ENCODE measurements at regions not wholly inside any gene's neighbourhood (a gene's known extent, or its start where the extent isn't known, plus 50 kb on each side); places are given as distances from the start of the nearest gene placed in this dataset.

DNA sequence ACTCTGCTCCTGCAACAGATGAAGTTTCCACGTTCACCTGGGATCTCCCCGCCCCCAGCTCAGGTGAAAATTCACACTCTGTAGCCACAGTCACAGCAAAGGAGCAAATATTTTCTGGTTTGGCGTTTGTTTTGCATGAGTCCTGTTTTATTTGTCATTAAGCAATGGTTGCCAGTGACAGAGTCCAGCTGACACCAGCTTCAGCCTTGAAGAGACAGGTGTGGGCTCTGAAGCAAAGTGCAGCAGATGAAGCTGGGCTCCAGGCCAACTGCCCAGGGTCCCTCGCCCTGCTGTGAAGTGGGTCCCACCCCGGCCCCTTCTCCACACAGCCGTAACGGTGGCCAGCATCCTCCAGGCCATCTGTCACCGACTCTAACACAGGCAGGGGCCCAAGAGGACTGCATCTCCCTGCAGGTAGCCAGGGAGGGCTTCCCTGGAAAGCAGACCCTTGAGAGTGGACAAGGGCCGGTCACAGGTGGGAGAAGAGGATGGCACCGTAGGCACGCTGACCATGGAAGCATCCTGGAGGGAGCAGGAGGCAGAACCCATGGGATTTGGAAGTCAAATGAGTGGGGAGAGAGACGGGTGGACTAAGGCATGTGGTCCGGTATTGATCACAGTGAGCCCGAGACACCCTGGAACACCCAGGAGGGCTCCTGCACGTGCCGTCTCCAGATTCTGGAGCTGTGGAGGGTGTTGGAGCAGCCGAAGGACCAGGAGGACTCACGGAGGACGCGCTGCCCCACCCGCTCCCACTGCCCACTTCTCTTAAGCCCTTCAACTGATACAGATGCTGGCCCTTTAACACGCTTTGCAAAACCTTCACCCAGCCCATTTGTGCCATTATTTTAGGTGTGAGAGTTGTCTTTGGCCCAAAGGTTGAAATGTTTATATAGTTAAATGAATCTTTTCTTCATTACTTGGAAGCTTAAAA lies 294.5 kb downstream of the BRD1 start:
- no peaks in the 10 kb centered on the region for H3K9me3 ChIP-seq (ENCODE audit: low read length)
- no peak overlapping the region for H3K27ac ChIP-seq (ENCODE audit: low read depth, low read length)
- no peaks in the 10 kb centered on the region for H3K27me3 ChIP-seq (ENCODE audit: control insufficient read depth in 1 of 2, insufficient read depth in 2 of 2, low read length in 2 of 2)
- no peak overlapping the region for H3K4me3 ChIP-seq (ENCODE audit: low read depth in 1 of 2, low read length in 2 of 2)
- no peak overlapping the region for H3K9ac ChIP-seq (ENCODE audit: low read length)
- H3K36me3 ChIP-seq (ENCODE audit: insufficient read depth, low read length): no peaks in the 10 kb centered on the region
- no peaks in the 10 kb centered on the region for H3K4me1 ChIP-seq (ENCODE audit: insufficient read depth, low read length)

- H3K9me3 ChIP-seq (ENCODE audit: low read length): no peaks in the 10 kb centered on the region
- H3K27ac ChIP-seq (ENCODE audit: low read depth, low read length): no peak overlapping the region
- no peaks in the 10 kb centered on the region for H3K36me3 ChIP-seq (ENCODE audit: insufficient read depth, low read length)
- H3K4me1 ChIP-seq (ENCODE audit: insufficient read depth, low read length): no peaks in the 10 kb centered on the region
- peaks cover 0 to 5% of the 10 kb centered on the region in 2 donors for H3K27me3 ChIP-seq (ENCODE audit: control insufficient read depth in 1 of 2, insufficient read depth in 2 of 2, low read length in 2 of 2)
- no peak overlapping the region for H3K9ac ChIP-seq (ENCODE audit: low read length)
- no peak overlapping the region for H3K4me3 ChIP-seq (ENCODE audit: low read depth in 1 of 2, low read length in 2 of 2)
Measured at GRCh38 chr22:49531368-49531791, 296.3 kb downstream of the BRD1 start.

DNA sequence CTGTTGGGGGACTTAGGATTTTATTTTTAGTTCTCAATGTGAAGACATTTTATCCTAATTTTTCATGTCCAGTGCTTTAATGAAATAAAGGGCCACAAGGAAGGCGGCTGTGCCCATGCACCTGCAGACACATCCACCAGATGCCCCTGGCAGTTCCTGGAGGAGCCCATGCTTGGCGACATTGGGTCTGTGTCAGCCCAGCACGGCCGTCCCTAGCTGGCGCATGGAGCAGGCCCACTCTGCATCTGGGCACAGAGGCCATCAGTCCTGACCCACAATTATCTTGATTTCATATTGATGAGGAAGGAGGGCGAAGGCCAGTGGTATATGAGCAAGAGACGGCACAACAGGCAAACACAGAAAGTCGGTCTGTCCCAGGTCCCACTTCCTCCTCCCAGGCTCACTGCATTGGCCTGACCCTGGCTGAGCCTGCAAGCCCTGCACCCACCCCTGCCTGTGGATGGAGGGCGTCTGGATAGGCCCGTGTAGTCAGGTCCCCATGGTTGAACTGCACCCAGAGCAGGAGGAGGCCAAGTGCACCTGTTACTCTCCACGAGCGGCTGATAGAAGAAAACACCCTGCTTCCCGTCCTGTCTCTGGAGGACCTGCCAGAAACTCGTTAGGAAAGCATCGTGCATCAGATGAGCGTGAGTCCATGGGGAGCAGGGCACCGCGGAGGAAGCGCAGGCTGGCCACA lies 296.9 kb downstream of the BRD1 start:
- no peak overlapping the region for H3K4me3 ChIP-seq (ENCODE audit: low read depth in 1 of 2, low read length in 2 of 2)
- no peaks in the 10 kb centered on the region for H3K9me3 ChIP-seq (ENCODE audit: low read length)
- no peak overlapping the region for H3K27ac ChIP-seq (ENCODE audit: low read depth, low read length)
- H3K36me3 ChIP-seq (ENCODE audit: insufficient read depth, low read length): no peaks in the 10 kb centered on the region
- no peak overlapping the region for H3K9ac ChIP-seq (ENCODE audit: low read length)
- peaks cover 0 to 5% of the 10 kb centered on the region in 2 donors for H3K27me3 ChIP-seq (ENCODE audit: control insufficient read depth in 1 of 2, insufficient read depth in 2 of 2, low read length in 2 of 2)
- H3K4me1 ChIP-seq (ENCODE audit: insufficient read depth, low read length): no peaks in the 10 kb centered on the region

GRCh38 chr22:49528420-49528720 lies 299.3 kb downstream of the BRD1 start:
- H3K36me3 ChIP-seq (ENCODE audit: insufficient read depth, low read length): no peaks in the 10 kb centered on the region
- no peak overlapping the region for H3K4me3 ChIP-seq (ENCODE audit: low read depth in 1 of 2, low read length in 2 of 2)
- no peak overlapping the region for H3K27ac ChIP-seq (ENCODE audit: low read depth, low read length)

DNA sequence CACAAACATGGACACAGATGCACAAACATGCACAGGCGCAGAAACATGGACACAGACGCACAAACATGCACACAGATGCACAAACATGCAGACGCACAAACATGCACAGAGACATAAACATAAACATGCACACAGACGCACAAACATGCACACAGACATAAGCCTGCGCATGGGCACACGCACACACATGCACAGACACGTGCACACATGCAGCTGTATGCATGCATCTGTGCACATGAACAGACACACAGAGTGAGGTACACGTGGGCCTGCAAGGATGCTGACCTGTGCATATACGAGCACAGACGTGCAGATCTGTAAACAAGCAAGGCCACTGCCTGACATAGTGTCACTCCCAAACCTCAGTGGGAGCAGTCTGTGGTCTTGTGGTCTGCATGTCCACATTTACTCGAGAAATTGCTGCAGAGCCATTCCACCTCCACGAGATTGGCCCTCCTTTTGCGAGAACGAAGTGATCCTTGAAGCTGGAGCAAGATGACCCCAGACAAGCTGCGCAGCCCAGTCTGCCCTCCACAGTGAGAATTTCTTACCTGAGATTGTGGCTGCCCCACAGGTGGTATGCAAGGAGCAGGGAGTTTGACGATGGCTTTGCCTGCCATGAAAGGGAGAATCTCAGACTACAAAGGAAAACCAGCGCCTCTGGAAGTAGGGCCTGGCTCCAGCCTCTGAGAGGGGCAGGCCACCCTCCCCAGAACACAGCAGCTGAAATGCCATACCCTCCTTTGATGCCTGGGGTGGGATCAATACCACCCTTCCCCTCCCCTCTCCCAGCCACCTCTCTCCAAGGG lies 299.9 kb downstream of the BRD1 start:
- no peak overlapping the region for H3K27ac ChIP-seq (ENCODE audit: low read depth, low read length)
- no peaks in the 10 kb centered on the region for H3K4me1 ChIP-seq (ENCODE audit: insufficient read depth, low read length)
- H3K4me3 ChIP-seq (ENCODE audit: low read depth in 1 of 2, low read length in 2 of 2): no peak overlapping the region
- no peaks in the 10 kb centered on the region for H3K9me3 ChIP-seq (ENCODE audit: low read length)
- H3K36me3 ChIP-seq (ENCODE audit: insufficient read depth, low read length): no peaks in the 10 kb centered on the region
- H3K9ac ChIP-seq (ENCODE audit: low read length): no peak overlapping the region
- H3K27me3 ChIP-seq (ENCODE audit: control insufficient read depth in 1 of 2, insufficient read depth in 2 of 2, low read length in 2 of 2): peaks cover 5 to 14% of the 10 kb centered on the region in 2 donors

More at GRCh38 chr22:49528420-49528720, 299.3 kb downstream of the BRD1 start:
- Histone ChIP-seq H3K9ac (ENCODE audit: low read length) (no peak overlapping the region), H3K9me3 (ENCODE audit: low read length) (no peaks in the 10 kb centered on the region), H3K4me1 (ENCODE audit: insufficient read depth, low read length) (no peaks in the 10 kb centered on the region), H3K27me3 (ENCODE audit: control insufficient read depth in 1 of 2, insufficient read depth in 2 of 2, low read length in 2 of 2) (peaks cover 5 to 10% of the 10 kb centered on the region in 2 donors)

DNA sequence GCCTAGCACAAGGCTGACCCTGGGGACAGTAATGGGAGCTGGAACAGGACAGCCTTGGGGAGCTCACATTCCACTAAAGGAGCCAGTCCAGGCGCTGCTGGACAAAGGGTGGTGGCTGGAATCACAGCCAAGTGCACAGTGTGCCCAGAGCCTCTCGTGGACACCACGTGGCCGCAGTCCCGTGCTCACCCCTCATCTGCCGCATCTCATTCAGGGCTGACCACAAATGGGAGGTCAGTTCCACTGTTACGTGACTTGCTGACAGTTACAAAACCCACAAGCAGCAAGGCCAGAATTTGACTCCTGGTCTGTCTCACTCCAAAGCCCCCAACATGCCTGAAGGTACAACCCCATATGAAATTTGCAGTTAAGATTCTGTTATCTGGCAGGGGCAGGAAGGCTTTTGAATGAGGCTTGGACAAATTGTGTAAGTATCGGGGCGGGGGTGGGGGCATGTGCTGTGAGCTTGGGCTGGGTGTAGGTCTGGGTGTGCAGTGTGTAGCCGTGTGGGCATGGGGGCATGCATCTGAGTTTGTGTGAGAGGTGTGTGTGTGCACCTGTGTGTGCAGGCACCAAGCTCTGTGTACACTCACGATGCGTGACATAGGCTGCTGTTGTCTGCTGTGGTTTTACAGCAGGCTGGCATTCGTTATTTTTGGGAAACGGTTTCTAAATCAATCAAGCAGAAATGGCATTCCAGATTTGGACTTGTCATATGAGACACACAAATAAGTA lies 301.7 kb downstream of the BRD1 start:
- Histone ChIP-seq H3K36me3 (ENCODE audit: insufficient read depth, low read length) (no peaks in the 10 kb centered on the region), H3K27me3 (ENCODE audit: control insufficient read depth in 1 of 2, insufficient read depth in 2 of 2, low read length in 2 of 2) (peaks cover 5 to 28% of the 10 kb centered on the region in 2 donors), H3K9me3 (ENCODE audit: low read length) (no peaks in the 10 kb centered on the region), H3K9ac (ENCODE audit: low read length) (no peak overlapping the region), H3K4me1 (ENCODE audit: insufficient read depth, low read length) (no peaks in the 10 kb centered on the region), H3K27ac (ENCODE audit: low read depth, low read length) (no peak overlapping the region), H3K4me3 (ENCODE audit: low read depth in 1 of 2, low read length in 2 of 2) (no peak overlapping the region)

DNA sequence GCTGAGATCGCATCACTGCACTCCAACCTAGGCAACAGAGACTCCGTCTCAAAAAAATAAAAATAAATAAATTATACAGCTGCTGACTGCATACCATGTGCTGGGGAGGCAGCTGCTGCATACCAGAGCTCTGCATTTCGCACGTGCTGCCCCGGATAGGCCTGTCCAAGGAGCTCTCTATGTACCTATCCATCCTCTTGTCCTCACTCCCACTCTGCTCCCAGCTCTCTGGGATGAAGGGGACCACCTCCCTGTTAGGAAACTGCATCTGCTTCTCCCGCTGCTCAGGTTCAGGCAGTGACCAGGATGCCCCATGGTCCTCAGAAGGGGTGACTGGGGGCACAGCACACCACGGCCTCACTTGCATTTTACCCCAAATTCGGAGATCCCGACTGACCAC lies 302.3 kb downstream of the BRD1 start:
- H3K9me3 ChIP-seq (ENCODE audit: low read length): peaks cover 4% of the 10 kb centered on the region
- no peak overlapping the region for H3K9ac ChIP-seq (ENCODE audit: low read length)
- no peaks in the 10 kb centered on the region for H3K36me3 ChIP-seq (ENCODE audit: insufficient read depth, low read length)
- H3K4me1 ChIP-seq (ENCODE audit: insufficient read depth, low read length): no peaks in the 10 kb centered on the region
- H3K4me3 ChIP-seq (ENCODE audit: low read depth in 1 of 2, low read length in 2 of 2): no peak overlapping the region
- H3K27ac ChIP-seq (ENCODE audit: low read depth, low read length): no peak overlapping the region
- peaks cover 5 to 29% of the 10 kb centered on the region in 2 donors for H3K27me3 ChIP-seq (ENCODE audit: control insufficient read depth in 1 of 2, insufficient read depth in 2 of 2, low read length in 2 of 2)

- no peaks in the 10 kb centered on the region for H3K36me3 ChIP-seq (ENCODE audit: insufficient read depth, low read length)
- peaks cover 4% of the 10 kb centered on the region for H3K9me3 ChIP-seq (ENCODE audit: low read length)
- no peak overlapping the region for H3K27ac ChIP-seq (ENCODE audit: low read depth, low read length)
- no peak overlapping the region for H3K4me3 ChIP-seq (ENCODE audit: low read depth in 1 of 2, low read length in 2 of 2)
- H3K4me1 ChIP-seq (ENCODE audit: insufficient read depth, low read length): no peaks in the 10 kb centered on the region
- H3K27me3 ChIP-seq (ENCODE audit: control insufficient read depth in 1 of 2, insufficient read depth in 2 of 2, low read length in 2 of 2): peaks cover 5 to 31% of the 10 kb centered on the region in 2 donors
- no peak overlapping the region for H3K9ac ChIP-seq (ENCODE audit: low read length)
Measured at GRCh38 chr22:49524362-49524761, 303.3 kb downstream of the BRD1 start.

- no peak overlapping the region for H3K4me3 ChIP-seq (ENCODE audit: low read depth in 1 of 2, low read length in 2 of 2)
- H3K27ac ChIP-seq (ENCODE audit: low read depth, low read length): no peak overlapping the region
- no peaks in the 10 kb centered on the region for H3K36me3 ChIP-seq (ENCODE audit: insufficient read depth, low read length)
- peaks cover 4% of the 10 kb centered on the region for H3K9me3 ChIP-seq (ENCODE audit: low read length)
- H3K4me1 ChIP-seq (ENCODE audit: insufficient read depth, low read length): no peaks in the 10 kb centered on the region
- H3K9ac ChIP-seq (ENCODE audit: low read length): no peak overlapping the region
- peaks cover 5 to 34% of the 10 kb centered on the region in 2 donors for H3K27me3 ChIP-seq (ENCODE audit: control insufficient read depth in 1 of 2, insufficient read depth in 2 of 2, low read length in 2 of 2)
Measured at GRCh38 chr22:49523374-49524008, 304.2 kb downstream of the BRD1 start.

DNA sequence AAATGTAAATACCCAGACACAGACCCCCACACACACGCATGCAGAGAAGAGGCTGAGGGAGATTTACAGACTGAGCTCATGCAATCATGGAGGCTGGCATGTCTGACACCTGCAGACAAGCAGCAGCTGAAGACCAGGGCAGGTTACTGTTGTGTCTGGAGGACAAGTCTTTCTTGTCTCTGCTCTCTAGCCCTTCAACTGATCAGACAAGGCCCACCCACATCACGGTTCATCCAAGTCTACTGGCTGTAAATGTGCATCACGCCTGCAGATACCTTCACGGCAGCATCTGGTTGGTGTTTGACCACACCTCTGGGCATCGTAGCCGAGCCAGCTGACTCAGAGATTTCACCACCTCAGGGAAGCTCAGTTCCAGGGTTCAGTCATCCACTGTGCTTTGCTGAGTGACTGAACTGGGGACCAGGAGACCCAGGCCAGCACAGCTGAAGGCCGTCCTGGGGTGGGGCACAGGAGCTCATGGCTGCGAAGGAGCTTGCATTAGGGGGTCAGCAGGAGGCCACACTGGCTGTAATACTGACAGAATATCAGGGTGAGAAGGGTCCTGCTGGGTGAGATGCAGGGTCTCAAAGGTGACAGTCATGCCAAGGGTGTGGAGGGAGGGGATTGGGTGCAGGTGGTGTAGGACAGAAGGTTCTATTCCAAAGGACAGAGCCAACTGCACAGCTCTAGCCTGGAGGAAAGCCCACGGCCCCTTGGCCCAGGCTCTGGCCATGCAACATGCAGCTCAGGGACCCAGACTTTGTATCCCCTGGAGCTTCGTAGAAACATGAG lies 304.9 kb downstream of the BRD1 start:
- no peaks in the 10 kb centered on the region for H3K4me1 ChIP-seq (ENCODE audit: insufficient read depth, low read length)
- H3K9ac ChIP-seq (ENCODE audit: low read length): no peak overlapping the region
- no peaks in the 10 kb centered on the region for H3K36me3 ChIP-seq (ENCODE audit: insufficient read depth, low read length)
- H3K27ac ChIP-seq (ENCODE audit: low read depth, low read length): no peak overlapping the region
- H3K9me3 ChIP-seq (ENCODE audit: low read length): peaks cover 4% of the 10 kb centered on the region
- H3K4me3 ChIP-seq (ENCODE audit: low read depth in 1 of 2, low read length in 2 of 2): no peak overlapping the region
- peaks cover 5 to 37% of the 10 kb centered on the region in 2 donors for H3K27me3 ChIP-seq (ENCODE audit: control insufficient read depth in 1 of 2, insufficient read depth in 2 of 2, low read length in 2 of 2)
